ENCODE measurements at regions not wholly inside any gene's neighbourhood (a gene's known extent, or its start where the extent isn't known, plus 50 kb on each side); places are given as distances from the start of the nearest gene placed in this dataset.

GRCh38 chr3:59450437-59450836, 400.6 kb upstream of the CFAP20DC start:
- in situ Hi-C loops (cut with MboI): loop anchor here (5.0 kb wide), 1 partner anchor 63 kb away; no protein-coding TSS in a partner anchor
- no peak overlapping the region; the same call in 1 of the 2 replicates for H3K9ac ChIP-seq (ENCODE audit: control insufficient read depth, insufficient read depth, low read length)
- ChIA-PET RAD21 (ENCODE audit: unreplicated experiment) (interaction anchor here (1.4 to 4.0 kb wide), 4 partner anchors 64 to 125 kb away, joined by 3 to 38 read pairs (median 9); no protein-coding TSS in a partner anchor), POLR2A (interaction anchor here (3.2 kb wide), 1 partner anchor 64 kb away, joined by 12 read pairs; no protein-coding TSS in a partner anchor), CTCF (interaction anchor here (1.0 to 1.5 kb wide), 3 partner anchors 58 to 144 kb away, joined by 3 read pairs; no protein-coding TSS in a partner anchor), SMC1A (ENCODE audit: uncharacterized antibody, unreplicated experiment) (interaction anchor here (1.2 to 5.0 kb wide), 11 partner anchors 14 to 239 kb away, joined by 3 to 44 read pairs (median 7); no protein-coding TSS in a partner anchor)
- no peak overlapping the region; the same call in 1 of the 2 replicates for H2AFZ ChIP-seq (ENCODE audit: control insufficient read depth, low read depth, low read length)
- TF ChIP-seq RBBP5 (conservative IDR thresholded peaks at IDR 0.05): no peak
- no peak for TF ChIP-seq KDM1A (IDR thresholded peaks at IDR 0.05; ENCODE audit: borderline replicate concordance)
- TF ChIP-seq CEBPB (IDR thresholded peaks at IDR 0.05; ENCODE audit: borderline replicate concordance in 1 of 2, low read depth in 2 of 2, low read length in 2 of 2): no peak
- no peak for TF ChIP-seq IRF3 (IDR thresholded peaks at IDR 0.05)
- no peak for TF ChIP-seq NRF1 (conservative IDR thresholded peaks at IDR 0.05; ENCODE audit: low read depth, low read length)
- no peak for TF ChIP-seq ESRRA (IDR thresholded peaks at IDR 0.05; ENCODE audit: low read length)
- TF ChIP-seq TCF7 (IDR thresholded peaks at IDR 0.05; ENCODE audit: borderline replicate concordance): no peak
- intact Hi-C loops (cut with micrococcal nuclease; ENCODE audit: unreplicated experiment): loop anchor here (2.0 to 5.0 kb wide), 5 partner anchors 64 to 238 kb away; no protein-coding TSS in a partner anchor
- H4K20me1 ChIP-seq (ENCODE audit: control insufficient read depth, insufficient read depth): no peaks in the 10 kb centered on the region
- DNase-seq (ENCODE audit: low read depth, low spot score) (no peak), FAIRE-seq (no peak), ATAC-seq (peak; percentile 6)
- H3K4me3 ChIP-seq: peak overlapping the region; percentile 41; the same call in 1 of the 2 replicates
- no TSS peak for BruUV-seq (replicated peaks)
- no peaks in the 10 kb centered on the region for H3K27me3 ChIP-seq (replicated peaks in 1 of 2; ENCODE audit: control insufficient read depth in 2 of 2, insufficient read depth in 2 of 2, low read length in 1 of 2)
- H3K9me3 ChIP-seq (replicated peaks; ENCODE audit: control insufficient read depth, insufficient read depth, low read length): peaks cover 1% of the 10 kb centered on the region; the same call in 2 of the 3 replicates
- H3K4me1 ChIP-seq (ENCODE audit: control insufficient read depth, insufficient read depth, low read length): peaks cover 33% of the 10 kb centered on the region
- H3K27ac ChIP-seq (ENCODE audit: control insufficient read depth, insufficient read depth): peak overlapping the region; percentile 87
- no peaks in the 10 kb centered on the region for H3K79me2 ChIP-seq (ENCODE audit: control insufficient read depth, insufficient read depth, low read length)
- no peaks in the 10 kb centered on the region for H3K36me3 ChIP-seq (ENCODE audit: control insufficient read depth in 2 of 2, insufficient read depth in 2 of 2, low read length in 1 of 2)
- WGBS (ENCODE audit: insufficient coverage, insufficient replicate concordance, low lambda C conversion rate, missing lambda C conversion rate): 97% methylated on average over 5 of the region's 5 CpGs
- peak overlapping the region; percentile 42; the same call in 1 of the 2 replicates for H3K4me2 ChIP-seq (ENCODE audit: control insufficient read depth, insufficient read depth)
